NT2/D1 (cell line): ENCODE measurements at regions not wholly inside any gene's neighbourhood (a gene's known extent, or its start where the extent isn't known, plus 50 kb on each side); places are given as distances from the start of the nearest gene placed in this dataset.

Experiments used
- SUZ12 ChIP-seq: IDR thresholded peaks from 2 replicates; pipeline ENCODE4 v1.6.1; 2011; ENCODE audit not compliant: insufficient read length, insufficient read depth; ENCODE audit errors: extremely low read depth
- ZNF274 ChIP-seq: IDR thresholded peaks from 2 replicates; pipeline ENCODE4 v1.6.1; 2011; ENCODE audit warnings: mild to moderate bottlenecking, low read depth, low read length

DNA sequence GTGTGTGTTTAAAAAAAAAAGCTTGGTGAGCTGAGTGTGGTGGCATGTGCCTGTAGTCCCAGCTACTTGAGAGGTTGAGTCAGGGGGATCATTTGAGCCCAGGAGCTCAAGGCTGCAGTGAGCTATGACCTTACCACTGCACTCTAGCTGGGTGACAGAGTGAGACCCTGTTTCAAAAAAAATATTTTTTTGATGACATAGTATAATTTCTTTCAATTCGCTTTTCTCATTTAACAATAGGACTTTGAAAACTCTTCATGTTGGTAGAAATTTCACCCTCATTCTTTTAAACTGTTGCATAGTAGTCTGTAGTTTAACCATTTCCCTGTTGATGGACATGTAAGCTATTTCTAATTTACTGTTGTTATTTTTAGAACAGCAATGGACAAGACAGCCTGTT, 55.7 kb upstream of the EXOC6 start:
- TF ChIP-seq SUZ12 (no peak), ZNF274 (no peak)
